Esophagus squamous epithelium (tissue), 4 donors: ENCODE measurements at regions not wholly inside any gene's neighbourhood (a gene's known extent, or its start where the extent isn't known, plus 50 kb on each side); places are given as distances from the start of the nearest gene placed in this dataset.

Experiments used
- CTCF ChIP-seq, 6 experiments: fragments of 450-650 bp in 4 of 6; fragments of 200-600 bp in 2 of 6; sonication (generic) in 2 of 6; IDR thresholded peaks; one replicate each; pipeline ENCODE4 v1.5.1; 2016 to 2019; ENCODE audit warnings: antibody characterized with exemption in 6 of 6, mild to moderate bottlenecking in 4 of 6, moderate library complexity in 4 of 6
- POLR2A ChIP-seq, 4 donors: fragments of 450-650 bp; IDR thresholded peaks; one replicate each; pipeline ENCODE4 v1.6.1; 2017; ENCODE audit warnings: antibody characterized with exemption in 4 of 4, mild to moderate bottlenecking in 4 of 4, moderate library complexity in 3 of 4

- TF ChIP-seq CTCF (IDR thresholded peaks at IDR 0.05) (no peak), POLR2A (IDR thresholded peaks at IDR 0.05) (no peak)
Measured at GRCh38 chr14:71618716-71619115, 313.5 kb upstream of the RGS6 start.
